GM12878 (cell line): ENCODE measurements at regions not wholly inside any gene's neighbourhood (a gene's known extent, or its start where the extent isn't known, plus 50 kb on each side); places are given as distances from the start of the nearest gene placed in this dataset.

Experiments used
- ATAC-seq: fragments of 200-7000 bp; cut with Tn5 transposase; 3 replicates; pipeline ENCODE4 v1.9.1; 2020; ENCODE audit warnings: mild to moderate bottlenecking, moderate library complexity
- BruUV-seq: library from RNA; stranded (reverse); fragments of 400-500 nt; replicated peaks from 2 replicates; lab custom pipeline; 2021; lab: Mats Ljungman, UMichigan
- CTCF ChIA-PET: fragments of 300-600 bp; sonication (Branson Sonifier 250); formaldehyde crosslinking; extraction: SDS; loops from one replicate; lab custom pipeline; 2021; ENCODE audit warnings: inconsistent platforms; lab: Yijun Ruan, JAX
- POLR2A ChIA-PET: fragments of 350-600 bp; formaldehyde crosslinking; extraction: SDS; loops from one replicate; lab custom pipeline; 2021; ENCODE audit warnings: inconsistent platforms; lab: Charles Lee
- RAD21 ChIA-PET: fragments of 300-600 bp; sonication (Branson Sonifier 250); formaldehyde crosslinking; loops from one replicate; lab custom pipeline; 2023; ENCODE audit warnings: antibody characterized with exemption; ENCODE audit not compliant: unreplicated experiment; lab: Charles Lee
- SMC1A ChIA-PET: fragments of 300-600 bp; sonication (Branson Sonifier 250); formaldehyde crosslinking; loops from one replicate; lab custom pipeline; 2023; ENCODE audit not compliant: unreplicated experiment, uncharacterized antibody; lab: Charles Lee
- DNase-seq: peaks from one replicate; pipeline ENCODE4 v3.0.0-alpha.2; 2011; ENCODE audit warnings: low read depth, low spot score
- FAIRE-seq: peaks from 3 replicates; lab custom pipeline; 2011; peaks lifted over from hg19 to GRCh38; lab: Jason Lieb, UNC
- H2AFZ ChIP-seq: 2 replicates; pipeline ENCODE4 v1.6.0; 2011; ENCODE audit warnings: low read depth, low read length, control low read depth; ENCODE audit not compliant: control insufficient read depth
- H3K27ac ChIP-seq: 2 replicates; pipeline ENCODE4 v1.5.1; 2011; ENCODE audit warnings: control low read depth; ENCODE audit not compliant: control insufficient read depth, insufficient read depth
- H3K27me3 ChIP-seq, 2 experiments: replicated peaks in 1 of 2; 2 replicates each; pipeline versions ENCODE4 v1.6.0 to v1.6.1; 2011; ENCODE audit warnings: low read length in 1 of 2; ENCODE audit not compliant: control insufficient read depth in 2 of 2, insufficient read depth in 2 of 2
- H3K36me3 ChIP-seq, 2 experiments: 2 replicates each; pipeline ENCODE4 v1.5.1; 2011; ENCODE audit warnings: low read length in 1 of 2; ENCODE audit not compliant: control insufficient read depth in 2 of 2, insufficient read depth in 2 of 2
- H3K4me1 ChIP-seq: 2 replicates; pipeline ENCODE4 v1.6.1; 2011; ENCODE audit warnings: mild to moderate bottlenecking, low read length, moderate library complexity, mixed read lengths; ENCODE audit not compliant: control insufficient read depth, insufficient read depth
- H3K4me2 ChIP-seq: 2 replicates; pipeline ENCODE4 v1.6.0; 2011; ENCODE audit warnings: control low read depth; ENCODE audit not compliant: control insufficient read depth, insufficient read depth
- H3K4me3 ChIP-seq: fragments of 200-600 bp; sonication (generic); 2 replicates; pipeline ENCODE4 v1.5.1; 2016
- H3K79me2 ChIP-seq: 2 replicates; pipeline ENCODE4 v1.6.0; 2011; ENCODE audit warnings: low read length; ENCODE audit not compliant: control insufficient read depth, insufficient read depth
- H3K9ac ChIP-seq: 2 replicates; pipeline ENCODE4 v1.8.0; 2011; ENCODE audit warnings: low read length, control low read depth, mixed read lengths; ENCODE audit not compliant: control insufficient read depth, insufficient read depth
- H3K9me3 ChIP-seq: replicated peaks from 3 replicates; pipeline ENCODE4 v1.5.1; 2011; ENCODE audit warnings: mild to moderate bottlenecking, low read length; ENCODE audit not compliant: control insufficient read depth, insufficient read depth
- H4K20me1 ChIP-seq: 2 replicates; pipeline ENCODE4 v1.6.0; 2011; ENCODE audit not compliant: control insufficient read depth, insufficient read depth
- CBX5 ChIP-seq: sonication (generic); IDR thresholded peaks from 2 replicates; pipeline ENCODE4 v1.6.1; 2016; ENCODE audit warnings: low read depth, moderate library complexity, mild to moderate bottlenecking, inconsistent platforms
- CREM ChIP-seq: IDR thresholded peaks from 2 replicates; pipeline ENCODE4 v1.6.1; 2014; ENCODE audit warnings: antibody characterized with exemption, low read depth
- ETV6 ChIP-seq, 2 experiments: fragments of 450-650 bp in 1 of 2; IDR thresholded peaks in 1 of 2; conservative IDR thresholded peaks in 1 of 2; 2 replicates each; pipeline ENCODE4 v1.6.1; 2014; ENCODE audit warnings: antibody characterized with exemption in 1 of 2, borderline replicate concordance in 1 of 2, low read depth in 1 of 2, mild to moderate bottlenecking in 1 of 2, moderate library complexity in 1 of 2
- HDAC6 ChIP-seq: fragments of 200-600 bp; sonication (generic); IDR thresholded peaks from one replicate; pipeline ENCODE4 v1.8.0; 2017; ENCODE audit warnings: antibody characterized with exemption; ENCODE audit not compliant: unreplicated experiment
- HDGF ChIP-seq: fragments of 450-650 bp; IDR thresholded peaks from 2 replicates; pipeline ENCODE4 v1.6.1; 2016; ENCODE audit warnings: antibody characterized with exemption
- KDM1A ChIP-seq: fragments of 200-600 bp; sonication (generic); IDR thresholded peaks from 2 replicates; pipeline ENCODE4 v1.6.1; 2016; ENCODE audit warnings: borderline replicate concordance
- POLR2A ChIP-seq: IDR thresholded peaks from 2 replicates; pipeline ENCODE4 v1.6.1; 2011; ENCODE audit warnings: low read depth, mild to moderate bottlenecking, low read length
- RUNX3 ChIP-seq: IDR thresholded peaks from 2 replicates; pipeline ENCODE4 v1.6.1; 2012; ENCODE audit warnings: low read length, inconsistent platforms
- SIX5 ChIP-seq: IDR thresholded peaks from 2 replicates; pipeline ENCODE4 v1.6.1; 2011; ENCODE audit warnings: mild to moderate bottlenecking, low read depth, low read length, moderate library complexity; ENCODE audit not compliant: severe bottlenecking
- STAT1 ChIP-seq: fragments of 450-650 bp; conservative IDR thresholded peaks from 2 replicates; pipeline ENCODE4 v1.6.1; 2014; ENCODE audit warnings: antibody characterized with exemption, mild to moderate bottlenecking
- SUPT20H ChIP-seq: IDR thresholded peaks from 2 replicates; pipeline ENCODE4 v1.6.1; 2011; ENCODE audit warnings: low read depth, mild to moderate bottlenecking, low read length, moderate library complexity, borderline replicate concordance; ENCODE audit not compliant: control insufficient read depth
- YBX1 ChIP-seq: fragments of 450-650 bp; IDR thresholded peaks from 2 replicates; pipeline ENCODE4 v1.6.1; 2016; ENCODE audit warnings: antibody characterized with exemption
- ZNF207 ChIP-seq: fragments of 450-650 bp; IDR thresholded peaks from 2 replicates; pipeline ENCODE4 v1.6.1; 2014; ENCODE audit warnings: antibody characterized with exemption, mild to moderate bottlenecking, borderline replicate concordance
- ZSCAN29 ChIP-seq: fragments of 450-650 bp; IDR thresholded peaks from 2 replicates; pipeline ENCODE4 v1.6.1; 2017; ENCODE audit warnings: mild to moderate bottlenecking, moderate library complexity
- WGBS: methylation state at CpG from one replicate; pipeline ENCODE4 v1.1.6; 2016; ENCODE audit warnings: low lambda C conversion rate; ENCODE audit not compliant: insufficient replicate concordance, insufficient coverage; ENCODE audit errors: missing lambda C conversion rate; 5-methylcytosine and 5-hydroxymethylcytosine counted together
- in situ Hi-C: fragments of 300-500 bp; cut with MboI; formaldehyde crosslinking; loops from 9 replicates; pipeline ENCODE4 v1.14.3; 2018; ENCODE audit warnings: mixed read lengths
- intact Hi-C: fragments of 100-400 bp; cut with micrococcal nuclease; formaldehyde crosslinking; loops from one replicate; pipeline ENCODE4 v1.14.2; 2022; ENCODE audit not compliant: unreplicated experiment
- TF ChIP-seq, protein P1 (sequence below): IDR thresholded peaks from 2 replicates; pipeline ENCODE4 v1.6.1; 2011; ENCODE audit warnings: borderline replicate concordance, low read depth, mild to moderate bottlenecking, moderate library complexity, mixed read lengths, low read length; ENCODE audit not compliant: insufficient read depth; ENCODE audit errors: extremely low read length
- TF ChIP-seq, protein P2 (sequence below): fragments of 150-350 bp; IDR thresholded peaks from 2 replicates; pipeline ENCODE4 v1.6.1; 2014; ENCODE audit warnings: mild to moderate bottlenecking, low read depth, low read length
- TF ChIP-seq, protein P3 (sequence below): fragments of 450-650 bp; IDR thresholded peaks from 2 replicates; pipeline ENCODE4 v1.6.1; 2016; ENCODE audit warnings: mild to moderate bottlenecking
- TF ChIP-seq, protein P4 (sequence below): IDR thresholded peaks from 2 replicates; pipeline ENCODE4 v1.6.1; 2012; ENCODE audit warnings: low read depth, low read length, improper control_type of control experiment

DNA sequence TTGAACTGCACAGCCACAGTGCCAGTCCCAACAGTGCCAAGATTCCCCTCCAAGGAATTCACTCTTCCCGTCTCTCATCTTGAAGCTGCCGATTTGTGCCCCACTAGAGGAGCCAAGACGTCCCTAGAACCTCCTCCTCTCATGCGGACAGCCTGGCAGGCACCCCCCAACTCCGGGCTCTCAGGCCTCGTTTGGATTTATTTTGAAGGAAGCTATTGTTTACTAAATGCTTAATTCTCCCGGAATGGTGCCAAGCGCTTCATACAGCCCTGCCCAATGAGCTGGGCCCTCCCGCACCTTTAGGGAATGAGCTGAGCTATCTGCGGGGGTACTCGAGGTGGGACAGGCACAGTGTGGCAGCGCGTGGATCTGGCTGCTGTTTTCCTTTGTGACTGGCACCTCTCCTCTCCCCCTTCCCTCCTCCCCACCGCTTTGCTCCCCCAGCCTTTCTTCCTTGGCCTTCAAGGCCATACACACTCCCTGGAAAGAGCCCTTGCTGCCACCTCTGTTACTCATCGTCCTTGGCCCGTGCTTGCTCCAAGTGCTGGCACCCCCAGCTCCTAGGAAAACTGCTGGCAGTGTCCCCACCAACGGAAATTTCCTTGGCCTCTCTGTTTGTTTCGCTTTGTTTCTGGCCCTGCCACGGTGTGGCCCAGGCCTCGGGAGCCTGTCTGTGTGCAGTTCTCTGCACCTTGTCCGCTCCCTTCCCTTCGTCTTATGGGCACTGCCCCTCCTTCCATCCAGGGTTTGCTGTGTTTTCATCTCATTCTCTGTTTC is 49.9 kb upstream of the CDR2 start:
- no peaks in the 10 kb centered on the region for H3K9me3 ChIP-seq
- no peaks in the 10 kb centered on the region for H3K4me1 ChIP-seq
- no peaks in the 10 kb centered on the region for H3K79me2 ChIP-seq
- H3K4me2 ChIP-seq: no peak overlapping the region
- ChIA-PET CTCF (no interaction called here), POLR2A (no interaction called here), RAD21 (no interaction called here), SMC1A (no interaction called here)
- intact Hi-C loops (no loop called here), in situ Hi-C loops (loop anchor here (25.0 kb wide), 1 partner anchor 138 kb away; no protein-coding TSS in a partner anchor)
- no peak overlapping the region for H3K4me3 ChIP-seq
- H3K27ac ChIP-seq: no peak overlapping the region
- H3K9ac ChIP-seq: no peak overlapping the region
- TF ChIP-seq CBX5 (no peak), ZSCAN29 (no peak), POLR2A (no peak), RUNX3 (no peak), STAT1 (no peak), KDM1A (no peak), HDGF (no peak), HDAC6 (no peak), ZNF207 (no peak), YBX1 (no peak), CREM (no peak), SUPT20H (no peak), SIX5 (no peak), ETV6 (conservative IDR thresholded peaks at IDR 0.05 in 1 of 2, IDR thresholded peaks at IDR 0.05 in 1 of 2; ENCODE audit: borderline replicate concordance in 1 of 2, low read depth in 1 of 2) (no peak)
- TF ChIP-seq, protein P1, sequence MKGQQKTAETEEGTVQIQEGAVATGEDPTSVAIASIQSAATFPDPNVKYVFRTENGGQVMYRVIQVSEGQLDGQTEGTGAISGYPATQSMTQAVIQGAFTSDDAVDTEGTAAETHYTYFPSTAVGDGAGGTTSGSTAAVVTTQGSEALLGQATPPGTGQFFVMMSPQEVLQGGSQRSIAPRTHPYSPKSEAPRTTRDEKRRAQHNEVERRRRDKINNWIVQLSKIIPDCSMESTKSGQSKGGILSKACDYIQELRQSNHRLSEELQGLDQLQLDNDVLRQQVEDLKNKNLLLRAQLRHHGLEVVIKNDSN: no peak
- TF ChIP-seq, protein P2, sequence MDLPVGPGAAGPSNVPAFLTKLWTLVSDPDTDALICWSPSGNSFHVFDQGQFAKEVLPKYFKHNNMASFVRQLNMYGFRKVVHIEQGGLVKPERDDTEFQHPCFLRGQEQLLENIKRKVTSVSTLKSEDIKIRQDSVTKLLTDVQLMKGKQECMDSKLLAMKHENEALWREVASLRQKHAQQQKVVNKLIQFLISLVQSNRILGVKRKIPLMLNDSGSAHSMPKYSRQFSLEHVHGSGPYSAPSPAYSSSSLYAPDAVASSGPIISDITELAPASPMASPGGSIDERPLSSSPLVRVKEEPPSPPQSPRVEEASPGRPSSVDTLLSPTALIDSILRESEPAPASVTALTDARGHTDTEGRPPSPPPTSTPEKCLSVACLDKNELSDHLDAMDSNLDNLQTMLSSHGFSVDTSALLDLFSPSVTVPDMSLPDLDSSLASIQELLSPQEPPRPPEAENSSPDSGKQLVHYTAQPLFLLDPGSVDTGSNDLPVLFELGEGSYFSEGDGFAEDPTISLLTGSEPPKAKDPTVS: no peak
- TF ChIP-seq, protein P3, sequence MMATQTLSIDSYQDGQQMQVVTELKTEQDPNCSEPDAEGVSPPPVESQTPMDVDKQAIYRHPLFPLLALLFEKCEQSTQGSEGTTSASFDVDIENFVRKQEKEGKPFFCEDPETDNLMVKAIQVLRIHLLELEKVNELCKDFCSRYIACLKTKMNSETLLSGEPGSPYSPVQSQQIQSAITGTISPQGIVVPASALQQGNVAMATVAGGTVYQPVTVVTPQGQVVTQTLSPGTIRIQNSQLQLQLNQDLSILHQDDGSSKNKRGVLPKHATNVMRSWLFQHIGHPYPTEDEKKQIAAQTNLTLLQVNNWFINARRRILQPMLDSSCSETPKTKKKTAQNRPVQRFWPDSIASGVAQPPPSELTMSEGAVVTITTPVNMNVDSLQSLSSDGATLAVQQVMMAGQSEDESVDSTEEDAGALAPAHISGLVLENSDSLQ: no peak
- TF ChIP-seq, protein P4, sequence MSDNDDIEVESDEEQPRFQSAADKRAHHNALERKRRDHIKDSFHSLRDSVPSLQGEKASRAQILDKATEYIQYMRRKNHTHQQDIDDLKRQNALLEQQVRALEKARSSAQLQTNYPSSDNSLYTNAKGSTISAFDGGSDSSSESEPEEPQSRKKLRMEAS: no peak
- DNase-seq (no peak), FAIRE-seq (no peak), ATAC-seq (no peak)
- H4K20me1 ChIP-seq: no peaks in the 10 kb centered on the region
- 98% methylated on average over 22 of the region's 22 CpGs for WGBS
- TSS peak; percentile 3 for BruUV-seq
- H3K36me3 ChIP-seq: peaks cover 10 to 16% of the 10 kb centered on the region in 2 experiments; a peak in 3 of 4 replicates
- H3K27me3 ChIP-seq: no peaks in the 10 kb centered on the region
- H2AFZ ChIP-seq: no peak overlapping the region
